Endothelial cell of umbilical vein (primary cell): ENCODE measurements at regions not wholly inside any gene's neighbourhood (a gene's known extent, or its start where the extent isn't known, plus 50 kb on each side); places are given as distances from the start of the nearest gene placed in this dataset.

ENCODE experiments used
- BruUV-seq: library from RNA; stranded (reverse); fragments of 400-500 nt; replicated peaks from 2 replicates; lab custom pipeline; 2021; lab: Mats Ljungman, UMichigan
- CTCF ChIA-PET: fragments of 300-600, 350-600 bp; sonication (Branson Sonifier 250); formaldehyde crosslinking; loops from one replicate; lab custom pipeline; 2021; ENCODE audit warnings: antibody characterized with exemption, inconsistent platforms; lab: Charles Lee
- POLR2A ChIA-PET: fragments of 300-600, 350-600 bp; sonication (Branson Sonifier 250); formaldehyde crosslinking; loops from one replicate; lab custom pipeline; 2021; ENCODE audit warnings: antibody characterized with exemption, inconsistent platforms; lab: Charles Lee
- DNase-seq: peaks from one replicate; pipeline ENCODE4 v3.0.0-alpha.2; 2011; ENCODE audit warnings: low read depth, low spot score
- FAIRE-seq: peaks from 2 replicates; lab custom pipeline; 2011; peaks lifted over from hg19 to GRCh38; lab: Jason Lieb, UNC
- H2AFZ ChIP-seq: 2 replicates; pipeline ENCODE4 v1.6.0; 2012; ENCODE audit warnings: low read depth, low read length, control low read depth, inconsistent platforms
- H3K27ac ChIP-seq: 2 replicates; pipeline ENCODE4 v1.5.1; 2011; ENCODE audit warnings: low read depth, mild to moderate bottlenecking, control low read depth, low read length, moderate library complexity; ENCODE audit not compliant: insufficient read depth
- H3K27me3 ChIP-seq, 2 experiments: 2 replicates each; pipeline versions ENCODE4 v1.6.0 to v1.6.1; 2011; ENCODE audit warnings: low read length in 2 of 2, mixed read lengths in 1 of 2; ENCODE audit not compliant: control insufficient read depth in 2 of 2, insufficient read depth in 2 of 2
- H3K36me3 ChIP-seq, 2 experiments: 2 replicates in 1 of 2; 3 replicates in 1 of 2; pipeline ENCODE4 v1.5.1; 2011; ENCODE audit warnings: low read length in 2 of 2, mild to moderate bottlenecking in 1 of 2, moderate library complexity in 1 of 2; ENCODE audit not compliant: control insufficient read depth in 2 of 2, insufficient read depth in 2 of 2; ENCODE audit errors: extremely low read depth in 1 of 2
- H3K4me1 ChIP-seq: 3 replicates; pipeline ENCODE4 v1.5.1; 2011; ENCODE audit warnings: mild to moderate bottlenecking, low read length; ENCODE audit not compliant: control insufficient read depth, insufficient read depth; ENCODE audit errors: extremely low read depth
- H3K4me2 ChIP-seq: 2 replicates; pipeline ENCODE4 v1.6.1; 2011; ENCODE audit warnings: low read length, control low read depth, mixed read lengths; ENCODE audit not compliant: insufficient read depth
- H3K4me3 ChIP-seq, 3 experiments: fragments of 200-600 bp in 1 of 3; sonication (generic), shearing (Covaris generic) in 1 of 3; replicated peaks in 1 of 3; 2 replicates each; pipeline ENCODE4 v1.5.1; 2011 to 2016; ENCODE audit warnings: control low read depth in 3 of 3, low read length in 3 of 3, mild to moderate bottlenecking in 2 of 3, inconsistent platforms in 1 of 3, low read depth in 1 of 3, moderate library complexity in 1 of 3; ENCODE audit not compliant: insufficient read depth in 1 of 3
- H3K79me2 ChIP-seq: 2 replicates; pipeline ENCODE4 v1.6.0; 2012; ENCODE audit warnings: low read length, inconsistent platforms; ENCODE audit not compliant: control insufficient read depth, insufficient read depth
- H3K9ac ChIP-seq: replicated peaks from 2 replicates; pipeline ENCODE3; 2011; ENCODE audit warnings: low read length, control low read depth; ENCODE audit not compliant: insufficient read depth; ENCODE audit errors: extremely low read depth
- H3K9me1 ChIP-seq: replicated peaks from 3 replicates; pipeline ENCODE4 v1.6.0; 2011; ENCODE audit warnings: mild to moderate bottlenecking, low read length; ENCODE audit not compliant: control insufficient read depth, insufficient read depth; ENCODE audit errors: extremely low read depth
- H3K9me3 ChIP-seq: replicated peaks from 2 replicates; pipeline ENCODE4 v1.5.1; 2012; ENCODE audit warnings: low read length, inconsistent platforms; ENCODE audit not compliant: control insufficient read depth, insufficient read depth
- H4K20me1 ChIP-seq: replicated peaks from 2 replicates; pipeline ENCODE3; 2011; ENCODE audit warnings: mild to moderate bottlenecking, low read length; ENCODE audit not compliant: control insufficient read depth, insufficient read depth; ENCODE audit errors: extremely low read depth
- CTCF ChIP-seq, 2 donors: IDR thresholded peaks; 1 replicate in 1 of 2; 2 replicates in 1 of 2; pipeline ENCODE4 v1.5.1; 2011; ENCODE audit warnings: low read length in 2 of 2, mild to moderate bottlenecking in 2 of 2, moderate library complexity in 2 of 2, control low read depth in 1 of 2, inconsistent platforms in 1 of 2, low read depth in 1 of 2; ENCODE audit not compliant: insufficient read depth in 1 of 2; ENCODE audit errors: extremely low read depth in 1 of 2
- EZH2 ChIP-seq: IDR thresholded peaks from 2 replicates; pipeline ENCODE4 v1.6.1; 2012; ENCODE audit warnings: borderline replicate concordance, low read depth, mild to moderate bottlenecking, moderate library complexity, low read length, inconsistent platforms; ENCODE audit not compliant: severe bottlenecking
- FOS ChIP-seq: IDR thresholded peaks from 2 replicates; pipeline ENCODE4 v1.6.1; 2011; ENCODE audit warnings: mild to moderate bottlenecking, low read length, moderate library complexity, borderline replicate concordance; ENCODE audit not compliant: insufficient read depth
- GATA2 ChIP-seq: IDR thresholded peaks from 2 replicates; pipeline ENCODE4 v1.7.0; 2011; ENCODE audit warnings: low read depth, mild to moderate bottlenecking, moderate library complexity, mixed read lengths, low read length; ENCODE audit not compliant: insufficient read length, insufficient read depth
- JUN ChIP-seq: IDR thresholded peaks from 2 replicates; pipeline ENCODE4 v1.6.1; 2011; ENCODE audit warnings: borderline replicate concordance, low read depth; ENCODE audit not compliant: insufficient read length, insufficient read depth
- MAX ChIP-seq: IDR thresholded peaks from 2 replicates; pipeline ENCODE4 v1.6.1; 2011; ENCODE audit not compliant: insufficient read depth, insufficient read length
- MYC ChIP-seq: IDR thresholded peaks from one replicate; pipeline ENCODE4 v1.6.1; 2011; ENCODE audit warnings: mild to moderate bottlenecking, low read depth, low read length
- POLR2A ChIP-seq: IDR thresholded peaks from 2 replicates; pipeline ENCODE4 v1.6.1; 2012; ENCODE audit warnings: low read depth, mild to moderate bottlenecking, control low read depth, low read length
- POLR2AphosphoS5 ChIP-seq: IDR thresholded peaks from 2 replicates; pipeline ENCODE4 v1.6.1; 2012; ENCODE audit warnings: low read depth, mild to moderate bottlenecking, control low read depth, low read length, moderate library complexity; ENCODE audit not compliant: insufficient read depth
- dilution Hi-C: fragments of 300-500 bp; cut with MboI; formaldehyde crosslinking; loops from one replicate; pipeline ENCODE4 v1.15.0; 2019; ENCODE audit warnings: low sequenced_read_pairs; ENCODE audit not compliant: extremely low pct_ligation_motif_present
- intact Hi-C: fragments of 100-400 bp; cut with micrococcal nuclease; formaldehyde crosslinking; loops from one replicate; pipeline ENCODE4 v1.10.0; 2022

GRCh38 chr1:83512373-83513193 is 486.3 kb downstream of the TTLL7 start:
- Histone ChIP-seq H3K4me2 (no peak overlapping the region), H3K4me3 (no peak overlapping the region), H3K9me1 (no peaks in the 10 kb centered on the region), H4K20me1 (no peaks in the 10 kb centered on the region), H2AFZ (no peak overlapping the region), H3K36me3 (no peaks in the 10 kb centered on the region), H3K9me3 (no peaks in the 10 kb centered on the region), H3K4me1 (no peaks in the 10 kb centered on the region), H3K27ac (no peak overlapping the region), H3K27me3 (no peaks in the 10 kb centered on the region), H3K79me2 (no peaks in the 10 kb centered on the region), H3K9ac (no peak overlapping the region)
- no TSS peak for BruUV-seq
- no peak for FAIRE-seq
- DNase-seq = peak; percentile 2
- POLR2A ChIA-PET = no interaction called here
- dilution Hi-C loops = no loop called here
- intact Hi-C loops = no loop called here
- CTCF ChIA-PET = no interaction called here
- TF ChIP-seq MAX (no peak), JUN (no peak), GATA2 (no peak), EZH2 (no peak)

GRCh38 chr1:83511146-83511726 is 487.7 kb downstream of the TTLL7 start:
- Histone ChIP-seq H3K27ac (no peak overlapping the region), H3K4me1 (no peaks in the 10 kb centered on the region), H3K9ac (no peak overlapping the region), H3K4me3 (no peak overlapping the region), H3K27me3 (no peaks in the 10 kb centered on the region), H3K4me2 (no peak overlapping the region), H3K9me3 (no peaks in the 10 kb centered on the region), H4K20me1 (no peaks in the 10 kb centered on the region), H3K79me2 (no peaks in the 10 kb centered on the region), H3K9me1 (no peaks in the 10 kb centered on the region), H2AFZ (no peak overlapping the region), H3K36me3 (no peaks in the 10 kb centered on the region)
- ChIA-PET CTCF (no interaction called here), POLR2A (no interaction called here)
- dilution Hi-C loops = no loop called here
- TF ChIP-seq MAX (no peak), EZH2 (no peak), MYC (no peak), POLR2A (no peak), FOS (no peak), GATA2 (no peak), JUN (no peak), POLR2AphosphoS5 (no peak), CTCF (IDR thresholded peaks at IDR 0.05; ENCODE audit: extremely low read depth in 1 of 2, insufficient read depth in 1 of 2, low read depth in 1 of 2, low read length in 2 of 2) (no peak)
- no TSS peak for BruUV-seq
- FAIRE-seq = no peak
- no peak for DNase-seq
- intact Hi-C loops = no loop called here
